ENCODE measurements at regions not wholly inside any gene's neighbourhood (a gene's known extent, or its start where the extent isn't known, plus 50 kb on each side); places are given as distances from the start of the nearest gene placed in this dataset.

- TF ChIP-seq CTCF (tag by site-specific recombination; IDR thresholded peaks at IDR 0.05) = no peak
Measured at GRCh38 chr2:150817422-150817821, 330.0 kb upstream of the RND3 start (continued).

GRCh38 chr2:150812664-150813367 is 325.3 kb upstream of the RND3 start:
- Histone ChIP-seq H3K9me3 (ENCODE audit: control insufficient read depth, insufficient read depth, low read depth, low read length) (no peaks in the 10 kb centered on the region), H3K27ac (ENCODE audit: extremely low read depth, low read depth, low read length) (no peak overlapping the region), H3K4me3 (ENCODE audit: low read depth, low read length) (no peak overlapping the region), H3K36me3 (ENCODE audit: control insufficient read depth in 2 of 2, insufficient read depth in 1 of 2, low read length in 2 of 2) (no peaks in the 10 kb centered on the region), H3K4me1 (ENCODE audit: control insufficient read depth, insufficient read depth, low read length) (no peaks in the 10 kb centered on the region)
- CTCF ChIA-PET = interaction anchor here (0.7 kb wide), 2 partner anchors 16 to 212 kb away, joined by 3 to 5 read pairs; no protein-coding TSS in a partner anchor
- POLR2A ChIA-PET = no interaction called here
- TF ChIP-seq ZNF571 (tag by site-specific recombination; IDR thresholded peaks at IDR 0.05) (no peak), ZBTB20 (tag by site-specific recombination; IDR thresholded peaks at IDR 0.05) (no peak), ZBTB44 (tag by site-specific recombination; IDR thresholded peaks at IDR 0.05) (no peak), ZNF146 (tag by site-specific recombination; IDR thresholded peaks at IDR 0.05) (no peak)

- POLR2A ChIA-PET = no interaction called here
- Histone ChIP-seq H3K4me1 (ENCODE audit: control insufficient read depth, insufficient read depth, low read length) (no peaks in the 10 kb centered on the region), H3K9me3 (ENCODE audit: control insufficient read depth, insufficient read depth, low read depth, low read length) (no peaks in the 10 kb centered on the region), H3K27ac (ENCODE audit: extremely low read depth, low read depth, low read length) (no peak overlapping the region), H3K4me3 (ENCODE audit: low read depth, low read length) (no peak overlapping the region), H3K36me3 (ENCODE audit: control insufficient read depth in 2 of 2, insufficient read depth in 1 of 2, low read length in 2 of 2) (no peaks in the 10 kb centered on the region)
- TF ChIP-seq ZNF26 (tag by site-specific recombination; IDR thresholded peaks at IDR 0.05) (no peak), ZNF404 (tag by site-specific recombination; IDR thresholded peaks at IDR 0.05) (no peak), ZXDB (tag by site-specific recombination; IDR thresholded peaks at IDR 0.05) (no peak), ZNF302 (tag by site-specific recombination; IDR thresholded peaks at IDR 0.05; ENCODE audit: low read depth) (no peak), ZNF48 (tag by site-specific recombination; IDR thresholded peaks at IDR 0.05) (no peak), ZNF174 (tag by site-specific recombination; IDR thresholded peaks at IDR 0.05) (no peak), ZNF704 (tag by site-specific recombination; IDR thresholded peaks at IDR 0.05) (no peak), ZNF184 (tag by site-specific recombination; IDR thresholded peaks at IDR 0.05) (no peak), ZBTB26 (tag by site-specific recombination; optimal IDR thresholded peaks at IDR 0.05) (no peak), ZNF16 (tag by site-specific recombination; IDR thresholded peaks at IDR 0.05; ENCODE audit: low read depth) (no peak), ZNF112 (tag by site-specific recombination; IDR thresholded peaks at IDR 0.05) (no peak), ZFP3 (tag by site-specific recombination; IDR thresholded peaks at IDR 0.05; ENCODE audit: low read depth) (no peak), ZNF274 (IDR thresholded peaks at IDR 0.05; ENCODE audit: low read length) (no peak), ZNF274 (tag by site-specific recombination; IDR thresholded peaks at IDR 0.05; ENCODE audit: borderline replicate concordance) (no peak), GLI2 (tag by site-specific recombination; IDR thresholded peaks at IDR 0.05; ENCODE audit: borderline replicate concordance, low read depth) (no peak)
- CTCF ChIA-PET = interaction anchor here (0.7 kb wide), 1 partner anchor 17 kb away, joined by 3 read pairs; no protein-coding TSS in a partner anchor
Measured at GRCh38 chr2:150812066-150812465, 324.6 kb upstream of the RND3 start.

Data from HEK293 (cell line).